K562 (cell line): ENCODE measurements at regions not wholly inside any gene's neighbourhood (a gene's known extent, or its start where the extent isn't known, plus 50 kb on each side); places are given as distances from the start of the nearest gene placed in this dataset.

Source experiments
- ATAC-seq: fragments of 200-7000 bp; cut with Tn5 transposase; 3 replicates; pipeline ENCODE4 v1.9.1; 2020; ENCODE audit warnings: moderate library complexity
- BruUV-seq: library from RNA; stranded (reverse); fragments of 400-500 nt; replicated peaks from 2 replicates; lab custom pipeline; 2021; lab: Mats Ljungman, UMichigan
- CTCF ChIA-PET: fragments of 300-600 bp; formaldehyde crosslinking; extraction: SDS; loops from one replicate; lab custom pipeline; 2021; ENCODE audit warnings: low intra/inter-chr PET ratio; lab: Yijun Ruan, JAX
- POLR2A ChIA-PET: fragments of 300-600, 350-650 bp; sonication (Branson Sonifier 250); formaldehyde crosslinking; extraction: SDS; loops from one replicate; lab custom pipeline; 2021; ENCODE audit warnings: antibody characterized with exemption, inconsistent platforms; lab: Yijun Ruan, JAX
- DNase-seq, 4 experiments: peaks; one replicate each; pipeline versions ENCODE4 v3.0.0 to v3.0.0-alpha.2; 2011 to 2018; ENCODE audit warnings: low spot score in 3 of 4, mixed read lengths in 3 of 4; ENCODE audit errors: extremely low read depth in 1 of 4
- FAIRE-seq: peaks from 2 replicates; lab custom pipeline; 2011; peaks lifted over from hg19 to GRCh38; lab: Jason Lieb, UNC
- H2AFZ ChIP-seq: 2 replicates; pipeline ENCODE4 v1.6.0; 2011; ENCODE audit warnings: low read depth, low read length, control low read depth, inconsistent platforms
- H3K27ac ChIP-seq: fragments of 200-600 bp; 3 replicates; pipeline ENCODE4 v1.8.0; 2011; ENCODE audit warnings: low read depth, mild to moderate bottlenecking, control low read depth, inconsistent platforms, low read length, moderate library complexity, mixed read lengths; ENCODE audit errors: extremely low read depth
- H3K27me3 ChIP-seq, 2 experiments: fragments of 300-600 bp in 1 of 2; 2 replicates in 1 of 2; 3 replicates in 1 of 2; pipeline versions ENCODE4 v1.6.0 to v1.8.0; 2011; ENCODE audit warnings: inconsistent platforms in 2 of 2, low read length in 2 of 2, mild to moderate bottlenecking in 1 of 2, mixed read lengths in 1 of 2, moderate library complexity in 1 of 2; ENCODE audit not compliant: control insufficient read depth in 2 of 2, insufficient read depth in 2 of 2
- H3K36me3 ChIP-seq: fragments of 300-600 bp; 3 replicates; pipeline ENCODE4 v1.8.0; 2011; ENCODE audit warnings: mild to moderate bottlenecking, low read length, inconsistent platforms; ENCODE audit not compliant: control insufficient read depth, insufficient read depth
- H3K4me1 ChIP-seq, 2 experiments: fragments of 200-600 bp in 1 of 2; replicated peaks in 1 of 2; 2 replicates in 1 of 2; 3 replicates in 1 of 2; pipeline versions ENCODE4 v1.5.1 to v1.8.0; 2011; ENCODE audit warnings: inconsistent platforms in 2 of 2, low read length in 2 of 2, mild to moderate bottlenecking in 1 of 2, mixed read lengths in 1 of 2, moderate library complexity in 1 of 2; ENCODE audit not compliant: control insufficient read depth in 2 of 2, insufficient read depth in 2 of 2
- H3K4me2 ChIP-seq: 2 replicates; pipeline ENCODE4 v1.6.1; 2011; ENCODE audit warnings: low read length, control low read depth, inconsistent platforms, mixed read lengths; ENCODE audit not compliant: insufficient read depth
- H3K4me3 ChIP-seq: fragments of 200-600 bp; sonication (generic), shearing (Covaris generic); 2 replicates; pipeline ENCODE4 v1.5.1; 2016; ENCODE audit warnings: control low read depth, inconsistent platforms
- H3K79me2 ChIP-seq: fragments of 200-600 bp; 3 replicates; pipeline ENCODE4 v1.8.0; 2011; ENCODE audit warnings: low read length, inconsistent platforms; ENCODE audit not compliant: control insufficient read depth, insufficient read depth
- H3K9ac ChIP-seq, 2 experiments: 2 replicates each; pipeline versions ENCODE4 v1.6.0 to v1.6.1; 2011; ENCODE audit warnings: low read depth in 2 of 2, low read length in 2 of 2, control low read depth in 1 of 2, inconsistent platforms in 1 of 2, mild to moderate bottlenecking in 1 of 2, mixed read lengths in 1 of 2; ENCODE audit not compliant: insufficient read depth in 1 of 2
- H3K9me1 ChIP-seq: one replicate; pipeline ENCODE4 v1.6.0; 2011; ENCODE audit warnings: inconsistent platforms, mild to moderate bottlenecking, low read length, moderate library complexity; ENCODE audit not compliant: control insufficient read depth, insufficient read depth
- H3K9me3 ChIP-seq: replicated peaks from 2 replicates; pipeline ENCODE4 v1.5.1; 2011; ENCODE audit warnings: low read depth, low read length, inconsistent platforms; ENCODE audit not compliant: control insufficient read depth, insufficient read depth
- H4K20me1 ChIP-seq: replicated peaks from 2 replicates; pipeline ENCODE4 v1.6.1; 2011; ENCODE audit warnings: low read length, inconsistent platforms, mixed read lengths; ENCODE audit not compliant: control insufficient read depth, insufficient read depth
- CAMTA2 ChIP-seq: fragments of 250-450 bp; sonication (Bioruptor Pico); conservative IDR thresholded peaks from 2 replicates; pipeline ENCODE4 v1.5.1; 2022
- CREM ChIP-seq: IDR thresholded peaks from 2 replicates; pipeline ENCODE4 v1.6.1; 2014; ENCODE audit warnings: antibody characterized with exemption, low read depth
- FOXJ3 ChIP-seq: sonication (generic); formaldehyde crosslinking; IDR thresholded peaks from 2 replicates; pipeline ENCODE4 v1.4.0; 2020; ENCODE audit warnings: mild to moderate bottlenecking, missing genetic modification reagents
- KAT8 ChIP-seq: fragments of 450-650 bp; IDR thresholded peaks from 2 replicates; pipeline ENCODE4 v1.6.1; 2016; ENCODE audit warnings: low read depth, mild to moderate bottlenecking
- MAFG ChIP-seq: fragments of 450-650 bp; conservative IDR thresholded peaks from 2 replicates; pipeline ENCODE4 v1.6.1; 2016; ENCODE audit warnings: missing genetic modification characterization, missing compliant biosample characterization
- MAX ChIP-seq: sonication (generic); formaldehyde crosslinking; IDR thresholded peaks from 2 replicates; pipeline ENCODE4 v1.9.0; 2022; ENCODE audit warnings: mild to moderate bottlenecking, missing genetic modification reagents
- MLX ChIP-seq, 2 experiments: fragments of 450-650 bp in 1 of 2; sonication (generic) in 1 of 2; formaldehyde crosslinking; conservative IDR thresholded peaks; 2 replicates each; pipeline versions ENCODE4 v1.4.0 to v1.8.1; 2020 to 2022; ENCODE audit warnings: mild to moderate bottlenecking in 1 of 2, missing genetic modification reagents in 1 of 2
- PHF21A ChIP-seq: fragments of 450-650 bp; IDR thresholded peaks from 2 replicates; pipeline ENCODE4 v1.6.1; 2017; ENCODE audit warnings: low read depth, borderline replicate concordance
- SREBF1 ChIP-seq: fragments of 150-350 bp; IDR thresholded peaks from 2 replicates; pipeline ENCODE4 v1.6.1; 2014; ENCODE audit warnings: antibody characterized with exemption, low read depth, low read length, borderline replicate concordance
- YY1 ChIP-seq, 3 experiments: IDR thresholded peaks; 2 replicates each; pipeline ENCODE4 v1.6.1; 2011; ENCODE audit warnings: low read length in 2 of 3, mild to moderate bottlenecking in 2 of 3, moderate library complexity in 2 of 3, borderline replicate concordance in 1 of 3, control low read depth in 1 of 3, low read depth in 1 of 3; ENCODE audit not compliant: insufficient read depth in 3 of 3, insufficient replicate concordance in 2 of 3, control insufficient read depth in 1 of 3, insufficient read length in 1 of 3; ENCODE audit errors: extremely low read depth in 1 of 3
- WGBS: fragments of 100-300 bp; shearing (Covaris generic); methylation state at CpG from one replicate; pipeline ENCODE4 v1.1.6; 2016; ENCODE audit warnings: low coverage, mixed read lengths; ENCODE audit not compliant: insufficient coverage; ENCODE audit errors: missing lambda C conversion rate; 5-methylcytosine and 5-hydroxymethylcytosine counted together
- in situ Hi-C: fragments of 300-500 bp; cut with MboI; formaldehyde crosslinking; loops from 4 replicates; pipeline ENCODE4 v1.15.0; 2018; ENCODE audit warnings: inconsistent platforms, mixed read lengths
- intact Hi-C: fragments of 100-400 bp; cut with micrococcal nuclease; formaldehyde crosslinking; loops from 2 replicates; pipeline ENCODE4 v1.14.2; 2022
- TF ChIP-seq, protein P1 (sequence below): sonication (generic); formaldehyde crosslinking; IDR thresholded peaks from 2 replicates; pipeline ENCODE4 v1.8.0; 2023; ENCODE audit warnings: mild to moderate bottlenecking, missing genetic modification reagents
- TF ChIP-seq, protein P2 (sequence below): fragments of 250-450 bp; sonication (Bioruptor Pico); IDR thresholded peaks from 2 replicates; pipeline ENCODE4 v1.5.0; 2022; ENCODE audit warnings: mild to moderate bottlenecking
- TF ChIP-seq, protein P3 (sequence below): sonication (generic); formaldehyde crosslinking; IDR thresholded peaks from 2 replicates; pipeline ENCODE4 v1.8.1; 2023; ENCODE audit warnings: mild to moderate bottlenecking, missing genetic modification reagents

- TF ChIP-seq KAT8 (no peak), SREBF1 (no peak)
These were observed 57.3 kb upstream of the RND3 start (continued) for GRCh38 chr2:150544731-150545130.

DNA sequence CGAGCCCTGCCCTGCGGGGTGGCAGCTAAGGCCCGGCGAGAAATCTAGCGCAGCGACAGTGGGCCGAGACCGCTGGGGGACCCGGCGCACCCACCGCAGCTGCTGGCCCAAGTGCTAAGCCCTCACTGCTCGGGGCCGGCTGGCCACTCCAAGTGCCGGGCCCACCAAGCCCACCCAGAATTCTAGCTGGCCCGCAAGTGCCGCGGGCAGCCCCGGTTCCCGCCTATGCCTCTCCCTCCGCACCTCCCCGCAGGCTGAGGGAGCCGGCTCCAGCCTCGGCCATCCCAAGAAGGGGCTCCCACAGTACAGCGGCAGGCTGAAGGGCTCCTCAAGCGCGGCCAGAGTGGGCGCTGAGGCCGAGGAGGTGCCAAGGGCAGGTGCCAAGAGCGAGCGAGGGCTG is 55.2 kb upstream of the RND3 start:
- intact Hi-C loops: no loop called here
- Histone ChIP-seq H3K9me3 (no peaks in the 10 kb centered on the region), H3K9ac (no peak overlapping the region), H3K4me1 (no peaks in the 10 kb centered on the region; a peak in 1 of 5 replicates), H3K36me3 (no peaks in the 10 kb centered on the region), H3K4me2 (no peak overlapping the region), H4K20me1 (no peaks in the 10 kb centered on the region), H3K27me3 (no peaks in the 10 kb centered on the region), H3K79me2 (no peaks in the 10 kb centered on the region), H3K9me1 (no peaks in the 10 kb centered on the region), H3K4me3 (no peak overlapping the region), H3K27ac (no peak overlapping the region), H2AFZ (no peak overlapping the region)
- BruUV-seq: no TSS peak
- POLR2A ChIA-PET: no interaction called here
- WGBS: 18% methylated on average over 27 of the region's 30 CpGs
- CTCF ChIA-PET: no interaction called here
- DNase-seq (no peak), ATAC-seq (no peak), FAIRE-seq (no peak)
- in situ Hi-C loops: no loop called here
- TF ChIP-seq FOXJ3 (CRISPR knock-in tag) (no peak), MAX (CRISPR knock-in tag) (no peak), MLX (CRISPR knock-in tag; conservative IDR thresholded peaks at IDR 0.05) (no peak), CAMTA2 (CRISPR knock-in tag) (no peak), PHF21A (no peak), CREM (no peak), MAFG (no peak), YY1 (IDR thresholded peaks at IDR 0.05; ENCODE audit: borderline replicate concordance in 1 of 3, control insufficient read depth in 1 of 3, extremely low read depth in 1 of 3, insufficient read depth in 3 of 3, insufficient read length in 1 of 3, insufficient replicate concordance in 2 of 3, low read depth in 1 of 3, low read length in 2 of 3) (no peak)
- TF ChIP-seq, protein P1, sequence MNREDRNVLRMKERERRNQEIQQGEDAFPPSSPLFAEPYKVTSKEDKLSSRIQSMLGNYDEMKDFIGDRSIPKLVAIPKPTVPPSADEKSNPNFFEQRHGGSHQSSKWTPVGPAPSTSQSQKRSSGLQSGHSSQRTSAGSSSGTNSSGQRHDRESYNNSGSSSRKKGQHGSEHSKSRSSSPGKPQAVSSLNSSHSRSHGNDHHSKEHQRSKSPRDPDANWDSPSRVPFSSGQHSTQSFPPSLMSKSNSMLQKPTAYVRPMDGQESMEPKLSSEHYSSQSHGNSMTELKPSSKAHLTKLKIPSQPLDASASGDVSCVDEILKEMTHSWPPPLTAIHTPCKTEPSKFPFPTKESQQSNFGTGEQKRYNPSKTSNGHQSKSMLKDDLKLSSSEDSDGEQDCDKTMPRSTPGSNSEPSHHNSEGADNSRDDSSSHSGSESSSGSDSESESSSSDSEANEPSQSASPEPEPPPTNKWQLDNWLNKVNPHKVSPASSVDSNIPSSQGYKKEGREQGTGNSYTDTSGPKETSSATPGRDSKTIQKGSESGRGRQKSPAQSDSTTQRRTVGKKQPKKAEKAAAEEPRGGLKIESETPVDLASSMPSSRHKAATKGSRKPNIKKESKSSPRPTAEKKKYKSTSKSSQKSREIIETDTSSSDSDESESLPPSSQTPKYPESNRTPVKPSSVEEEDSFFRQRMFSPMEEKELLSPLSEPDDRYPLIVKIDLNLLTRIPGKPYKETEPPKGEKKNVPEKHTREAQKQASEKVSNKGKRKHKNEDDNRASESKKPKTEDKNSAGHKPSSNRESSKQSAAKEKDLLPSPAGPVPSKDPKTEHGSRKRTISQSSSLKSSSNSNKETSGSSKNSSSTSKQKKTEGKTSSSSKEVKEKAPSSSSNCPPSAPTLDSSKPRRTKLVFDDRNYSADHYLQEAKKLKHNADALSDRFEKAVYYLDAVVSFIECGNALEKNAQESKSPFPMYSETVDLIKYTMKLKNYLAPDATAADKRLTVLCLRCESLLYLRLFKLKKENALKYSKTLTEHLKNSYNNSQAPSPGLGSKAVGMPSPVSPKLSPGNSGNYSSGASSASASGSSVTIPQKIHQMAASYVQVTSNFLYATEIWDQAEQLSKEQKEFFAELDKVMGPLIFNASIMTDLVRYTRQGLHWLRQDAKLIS (CRISPR knock-in tag): no peak
- TF ChIP-seq, protein P2, sequence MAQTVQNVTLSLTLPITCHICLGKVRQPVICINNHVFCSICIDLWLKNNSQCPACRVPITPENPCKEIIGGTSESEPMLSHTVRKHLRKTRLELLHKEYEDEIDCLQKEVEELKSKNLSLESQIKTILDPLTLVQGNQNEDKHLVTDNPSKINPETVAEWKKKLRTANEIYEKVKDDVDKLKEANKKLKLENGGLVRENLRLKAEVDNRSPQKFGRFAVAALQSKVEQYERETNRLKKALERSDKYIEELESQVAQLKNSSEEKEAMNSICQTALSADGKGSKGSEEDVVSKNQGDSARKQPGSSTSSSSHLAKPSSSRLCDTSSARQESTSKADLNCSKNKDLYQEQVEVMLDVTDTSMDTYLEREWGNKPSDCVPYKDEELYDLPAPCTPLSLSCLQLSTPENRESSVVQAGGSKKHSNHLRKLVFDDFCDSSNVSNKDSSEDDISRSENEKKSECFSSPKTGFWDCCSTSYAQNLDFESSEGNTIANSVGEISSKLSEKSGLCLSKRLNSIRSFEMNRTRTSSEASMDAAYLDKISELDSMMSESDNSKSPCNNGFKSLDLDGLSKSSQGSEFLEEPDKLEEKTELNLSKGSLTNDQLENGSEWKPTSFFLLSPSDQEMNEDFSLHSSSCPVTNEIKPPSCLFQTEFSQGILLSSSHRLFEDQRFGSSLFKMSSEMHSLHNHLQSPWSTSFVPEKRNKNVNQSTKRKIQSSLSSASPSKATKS: no peak
- TF ChIP-seq, protein P3, sequence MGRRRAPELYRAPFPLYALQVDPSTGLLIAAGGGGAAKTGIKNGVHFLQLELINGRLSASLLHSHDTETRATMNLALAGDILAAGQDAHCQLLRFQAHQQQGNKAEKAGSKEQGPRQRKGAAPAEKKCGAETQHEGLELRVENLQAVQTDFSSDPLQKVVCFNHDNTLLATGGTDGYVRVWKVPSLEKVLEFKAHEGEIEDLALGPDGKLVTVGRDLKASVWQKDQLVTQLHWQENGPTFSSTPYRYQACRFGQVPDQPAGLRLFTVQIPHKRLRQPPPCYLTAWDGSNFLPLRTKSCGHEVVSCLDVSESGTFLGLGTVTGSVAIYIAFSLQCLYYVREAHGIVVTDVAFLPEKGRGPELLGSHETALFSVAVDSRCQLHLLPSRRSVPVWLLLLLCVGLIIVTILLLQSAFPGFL (CRISPR knock-in tag): no peak
